SK-N-DZ (cell line): ENCODE measurements at regions not wholly inside any gene's neighbourhood (a gene's known extent, or its start where the extent isn't known, plus 50 kb on each side); places are given as distances from the start of the nearest gene placed in this dataset.

Source experiments
- DNase-seq: peaks from one replicate; pipeline ENCODE4 v3.0.0-alpha.2; 2015; ENCODE audit warnings: low spot score

DNA sequence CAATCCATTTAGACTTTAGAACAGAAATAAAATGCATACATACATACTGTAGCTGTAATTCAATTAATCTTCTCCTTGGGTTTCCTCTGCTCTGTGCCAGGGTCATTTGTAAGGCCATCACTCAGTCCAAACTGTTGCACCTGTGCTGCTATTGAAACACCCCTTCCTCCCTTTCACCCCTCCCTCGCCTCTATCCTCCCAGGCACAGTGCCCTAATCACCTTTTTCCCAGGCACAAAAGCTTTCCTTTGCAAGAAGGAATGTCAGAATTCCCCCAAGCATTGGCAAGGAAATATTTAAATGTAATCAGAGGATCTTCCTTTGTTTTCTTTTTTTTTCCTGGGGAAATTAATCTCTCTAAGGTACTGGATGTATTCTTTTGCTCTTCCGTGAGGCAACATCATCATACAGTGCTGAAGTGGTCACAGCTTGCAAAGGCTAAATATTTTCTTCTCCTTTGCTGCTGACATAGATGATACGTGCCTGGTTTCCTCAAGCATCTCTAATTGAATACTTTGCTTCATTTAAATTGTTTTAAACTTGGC is 339.3 kb upstream of the NR5A2 start:
- no peak for DNase-seq

- DNase-seq, result no peak
These were observed 338.7 kb upstream of the NR5A2 start for GRCh38 chr1:199688774-199689173.

DNA sequence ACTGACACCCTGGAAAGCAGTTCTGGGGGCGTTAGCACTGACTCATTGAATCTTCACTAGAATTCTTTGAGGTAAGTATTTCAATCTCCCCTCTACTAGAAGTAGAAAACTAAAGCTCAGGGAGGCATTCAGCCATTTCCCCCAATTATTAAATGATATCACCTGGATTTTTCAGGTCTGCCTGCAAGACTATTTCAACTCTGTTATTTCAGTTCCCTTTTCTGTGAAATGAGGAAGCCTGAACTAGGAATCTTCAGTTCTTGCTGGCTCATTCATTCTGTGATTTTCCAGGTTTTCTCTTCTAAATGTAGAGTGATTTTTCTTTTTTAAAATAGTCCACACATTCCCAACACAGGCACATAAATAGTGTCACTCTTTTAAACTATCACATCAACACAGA is 337.0 kb upstream of the NR5A2 start:
- DNase-seq, result no peak

DNA sequence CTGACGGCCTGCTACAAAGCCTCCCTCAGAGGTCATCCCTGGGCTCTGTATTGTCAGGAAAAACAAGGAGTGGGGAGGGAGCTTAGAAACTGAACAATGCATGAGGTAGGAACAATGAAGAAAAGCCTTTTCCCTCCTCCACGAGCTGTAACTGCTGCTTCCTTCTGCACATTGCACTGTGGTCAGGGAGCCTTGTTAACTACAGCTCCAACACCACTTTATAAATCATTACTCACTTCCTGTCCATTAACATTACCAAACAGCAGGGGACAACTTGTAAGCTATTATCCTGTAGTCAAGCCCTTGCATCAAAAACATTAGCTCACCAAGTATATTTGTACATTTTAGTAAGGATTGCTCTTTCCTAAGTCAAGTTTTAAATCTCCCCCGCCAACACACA is 336.0 kb upstream of the NR5A2 start:
- no peak for DNase-seq

DNA sequence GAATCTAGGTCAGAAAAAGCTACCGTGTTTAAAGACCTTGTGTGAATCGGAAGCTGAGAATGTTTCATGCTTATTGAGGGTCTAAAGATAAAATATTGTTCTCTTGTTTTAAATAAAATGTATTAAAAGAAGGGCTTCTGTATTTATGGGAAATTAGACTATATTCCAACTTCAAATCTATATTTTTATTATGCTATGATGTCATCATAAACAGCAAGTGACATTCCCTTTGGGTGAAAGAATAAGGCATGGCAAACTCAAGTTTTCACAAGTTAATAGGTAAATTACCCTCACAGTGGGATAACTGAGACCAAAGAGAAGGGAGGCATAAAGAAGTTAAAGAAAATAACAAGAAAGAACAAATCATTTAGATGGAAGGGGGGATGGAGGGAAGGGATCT is 333.8 kb upstream of the NR5A2 start:
- no peak for DNase-seq

GRCh38 chr1:199696225-199696624 is 331.3 kb upstream of the NR5A2 start:
- DNase-seq, result no peak

GRCh38 chr1:199698222-199698621 is 329.3 kb upstream of the NR5A2 start:
- DNase-seq, result no peak

DNA sequence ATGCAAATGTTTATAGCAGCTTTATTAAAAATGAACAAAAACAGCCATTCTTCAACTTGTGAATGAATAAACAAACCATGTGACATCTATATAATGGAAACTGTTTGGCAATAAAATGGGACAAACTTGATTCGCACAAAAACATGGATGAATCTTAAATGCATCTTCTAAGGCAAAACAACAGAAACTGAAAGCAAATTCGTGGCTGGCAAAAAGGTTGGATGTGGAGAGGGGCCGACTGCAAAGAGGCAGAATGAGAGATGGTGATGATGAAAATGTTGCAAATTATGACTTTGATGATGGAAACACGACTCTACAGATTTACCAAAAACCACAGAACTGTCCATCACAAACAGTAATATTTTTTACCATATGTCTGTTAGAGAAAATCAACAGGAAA is 327.0 kb upstream of the NR5A2 start:
- DNase-seq, result no peak

DNA sequence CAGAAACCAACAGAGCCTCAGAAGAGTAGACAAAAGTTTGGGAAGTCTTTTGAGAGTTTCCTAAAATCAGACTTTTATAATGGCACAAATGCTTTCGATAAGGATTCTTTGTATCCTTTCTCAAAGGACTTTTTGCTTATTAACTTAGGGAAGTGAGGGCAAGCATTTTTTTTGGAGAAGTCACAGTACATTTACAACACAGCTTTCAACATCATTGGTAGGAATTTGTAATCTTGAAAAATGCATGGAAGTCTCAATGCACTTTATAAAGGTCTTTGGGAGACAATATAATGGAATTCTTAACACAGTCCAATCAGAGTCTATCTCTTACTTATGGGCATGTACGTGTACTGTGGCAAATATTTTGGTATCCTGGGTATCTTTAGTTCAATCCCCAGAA is 325.8 kb upstream of the NR5A2 start:
- DNase-seq, result no peak

DNA sequence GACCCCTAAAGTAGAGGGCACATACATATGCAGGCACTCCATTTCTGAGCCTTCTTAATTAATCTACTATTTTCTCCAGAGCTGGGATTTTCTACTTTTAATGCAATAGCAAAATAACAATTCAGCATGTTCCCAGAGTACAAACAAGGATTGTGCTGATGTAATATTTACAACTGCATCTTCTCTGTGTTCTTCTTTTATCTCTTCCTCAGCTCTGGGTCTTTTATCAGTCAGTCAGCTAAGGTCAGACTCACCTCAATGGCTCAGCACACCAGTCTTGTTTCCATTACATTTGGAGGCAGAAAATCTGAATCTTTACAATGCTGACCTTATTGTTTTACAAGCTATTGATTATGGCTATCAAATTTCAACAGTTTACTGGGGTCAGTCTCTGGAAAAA is 323.3 kb upstream of the NR5A2 start:
- DNase-seq, result no peak

DNA sequence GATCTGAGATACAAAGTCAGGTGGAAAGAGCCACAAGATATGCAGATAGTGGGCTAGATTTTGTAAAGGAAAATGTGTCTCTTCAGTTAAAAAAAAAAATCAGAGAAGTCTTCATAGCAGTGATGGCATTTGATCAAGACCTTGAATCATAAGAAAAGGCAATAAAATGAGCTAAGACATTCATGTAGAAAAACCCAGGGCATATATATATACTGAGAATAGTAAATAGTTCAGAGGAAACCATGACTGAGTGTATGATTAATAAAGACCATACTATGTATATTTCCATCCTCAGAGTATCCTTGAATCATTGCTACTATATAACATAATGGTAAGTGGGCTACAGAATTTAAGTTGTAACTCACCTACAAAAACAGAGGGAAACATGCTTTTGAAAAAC is 321.7 kb upstream of the NR5A2 start:
- DNase-seq, result no peak

GRCh38 chr1:199706826-199707606 is 320.5 kb upstream of the NR5A2 start:
- DNase-seq, result no peak

- DNase-seq, result no peak
These were observed 316.5 kb upstream of the NR5A2 start for GRCh38 chr1:199710974-199711373.

DNA sequence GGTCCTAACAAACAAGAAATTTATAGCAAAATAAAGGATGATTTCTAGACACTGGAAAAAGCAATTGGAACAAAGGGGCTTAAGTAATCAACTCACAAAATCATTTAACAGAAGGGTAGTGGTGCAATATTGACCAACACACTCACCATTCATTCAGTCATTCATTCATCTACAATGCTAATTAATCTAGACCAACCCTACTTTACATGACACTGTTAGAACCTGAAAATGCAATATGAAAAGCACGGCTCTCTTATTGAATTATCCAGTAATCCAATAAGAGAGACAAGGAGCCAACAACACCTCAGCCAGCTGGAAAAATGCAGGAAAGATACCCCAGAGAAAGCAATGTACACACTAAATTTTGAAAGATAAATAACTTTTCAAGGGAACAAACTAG is 310.8 kb upstream of the NR5A2 start:
- peak; percentile 8 for DNase-seq

GRCh38 chr1:199719156-199719842 is 308.2 kb upstream of the NR5A2 start:
- DNase-seq, result no peak

DNA sequence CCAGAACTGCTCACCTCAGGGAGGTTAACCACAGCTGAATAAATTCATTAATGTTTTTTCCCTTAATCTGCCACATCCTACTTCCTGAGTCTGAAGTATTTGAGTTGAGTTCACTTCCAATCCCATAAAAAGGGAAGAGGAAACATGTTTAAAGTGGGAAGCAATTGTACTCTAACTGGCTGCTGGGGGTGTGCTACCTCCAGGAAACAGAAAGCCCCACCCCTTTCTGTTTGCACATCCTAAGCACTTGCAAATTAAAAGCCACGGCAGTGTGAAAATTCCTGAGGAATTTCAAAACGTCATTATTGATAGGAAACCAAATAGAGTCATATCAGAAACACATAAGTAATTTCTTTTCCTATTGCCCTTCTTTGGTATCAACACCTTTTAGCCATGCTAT is 307.0 kb upstream of the NR5A2 start:
- DNase-seq, result no peak

GRCh38 chr1:199721001-199721400 is 306.5 kb upstream of the NR5A2 start:
- DNase-seq, result no peak

- DNase-seq, result no peak
These were observed 304.1 kb upstream of the NR5A2 start for GRCh38 chr1:199723250-199723956.

GRCh38 chr1:199724049-199724448 is 303.5 kb upstream of the NR5A2 start:
- no peak for DNase-seq

GRCh38 chr1:199725002-199725565 is 302.4 kb upstream of the NR5A2 start:
- DNase-seq, result no peak

- DNase-seq, result no peak
These were observed 299.8 kb upstream of the NR5A2 start for GRCh38 chr1:199727682-199728081.

DNA sequence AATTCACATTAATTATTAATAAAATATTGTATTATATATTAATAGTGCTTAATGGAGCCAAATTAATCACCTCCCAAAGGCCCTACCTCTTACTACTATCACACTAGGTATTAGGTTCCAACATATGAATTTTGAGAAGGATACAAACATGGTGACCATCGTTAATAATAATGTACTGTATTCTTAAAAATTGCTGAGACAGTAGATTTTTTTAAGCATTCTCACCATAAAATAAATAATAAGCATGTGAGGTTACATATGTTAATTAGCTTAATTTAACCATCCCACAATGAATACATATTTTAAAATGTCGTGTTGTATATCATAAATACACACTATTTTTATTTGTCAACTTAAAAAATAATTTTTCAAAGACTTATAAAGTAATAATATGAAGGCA is 299.2 kb upstream of the NR5A2 start:
- DNase-seq, result no peak
